Kidney (tissue), 13 donors: ENCODE measurements at regions not wholly inside any gene's neighbourhood (a gene's known extent, or its start where the extent isn't known, plus 50 kb on each side); places are given as distances from the start of the nearest gene placed in this dataset.

Experiments
- DNase-seq, 5 donors: peaks; one replicate each; pipeline ENCODE4 v3.0.0-alpha.2; 2013 to 2020
- FAIRE-seq: peaks from 2 replicates; lab custom pipeline; 2012; peaks lifted over from hg19 to GRCh38; lab: Jason Lieb, UNC
- H3K27ac ChIP-seq, 2 donors: one replicate each; pipeline ENCODE4 v1.7.0; 2013; ENCODE audit warnings: low read depth in 2 of 2, low read length in 2 of 2, inconsistent platforms in 1 of 2
- H3K27me3 ChIP-seq: one replicate; pipeline ENCODE4 v1.7.1; 2013; ENCODE audit warnings: low read length, inconsistent platforms; ENCODE audit not compliant: control insufficient read depth, insufficient read depth
- H3K36me3 ChIP-seq, 3 donors: one replicate each; pipeline versions ENCODE4 v1.7.0 to v1.7.1; 2013; ENCODE audit warnings: low read length in 3 of 3, control low read depth in 1 of 3, inconsistent platforms in 1 of 3; ENCODE audit not compliant: insufficient read depth in 3 of 3, control insufficient read depth in 2 of 3
- H3K4me1 ChIP-seq, 3 donors: one replicate each; pipeline versions ENCODE4 v1.7.0 to v1.7.1; 2013; ENCODE audit warnings: low read length in 3 of 3, inconsistent platforms in 1 of 3, low read depth in 1 of 3; ENCODE audit not compliant: control insufficient read depth in 2 of 3, insufficient read depth in 2 of 3
- H3K4me3 ChIP-seq, 3 donors: one replicate each; pipeline versions ENCODE4 v1.7.0 to v1.8.1; 2013; ENCODE audit warnings: low read length in 3 of 3, control low read depth in 1 of 3, inconsistent platforms in 1 of 3
- H3K9ac ChIP-seq, 3 donors: one replicate each; pipeline versions ENCODE4 v1.7.0 to v1.7.1; 2013; ENCODE audit warnings: low read length in 3 of 3, control low read depth in 1 of 3, inconsistent platforms in 1 of 3
- H3K9me3 ChIP-seq, 3 donors: one replicate each; pipeline versions ENCODE4 v1.7.0 to v1.7.1; 2013; ENCODE audit warnings: low read length in 3 of 3, control low read depth in 1 of 3, inconsistent platforms in 1 of 3; ENCODE audit not compliant: control insufficient read depth in 2 of 3, insufficient read depth in 1 of 3
- CTCF ChIP-seq: IDR thresholded peaks from 3 replicates; pipeline ENCODE4 v1.5.1; 2012; ENCODE audit warnings: mild to moderate bottlenecking, moderate library complexity, borderline replicate concordance; ENCODE audit not compliant: insufficient read depth; ENCODE audit errors: extremely low read depth
- intact Hi-C: fragments of 100-400 bp; cut with DNase I; formaldehyde crosslinking; loops from one replicate; pipeline ENCODE4 v1.11.1; 2022
- donor health status: control.
- donor health status: control.
- donor health status: control.
- donor health status: control.
- donor health status: control.
- donor health status: DM: yes; HTN: yes; CAD: no.
- donor health status: Normal renal cell carcinoma (clear cell type).

GRCh38 chr13:59513686-59514085 is 650.0 kb downstream of the DIAPH3 start:
- Histone ChIP-seq H3K27me3 (no peaks in the 10 kb centered on the region), H3K4me3 (no peak overlapping the region), H3K36me3 (no peaks in the 10 kb centered on the region), H3K27ac (no peak overlapping the region), H3K9ac (no peak overlapping the region), H3K9me3 (no peaks in the 10 kb centered on the region), H3K4me1 (no peaks in the 10 kb centered on the region)
- DNase-seq, result no peak
- intact Hi-C loops, result no loop called here
- TF ChIP-seq CTCF, result no peak
- no peak for FAIRE-seq

DNA sequence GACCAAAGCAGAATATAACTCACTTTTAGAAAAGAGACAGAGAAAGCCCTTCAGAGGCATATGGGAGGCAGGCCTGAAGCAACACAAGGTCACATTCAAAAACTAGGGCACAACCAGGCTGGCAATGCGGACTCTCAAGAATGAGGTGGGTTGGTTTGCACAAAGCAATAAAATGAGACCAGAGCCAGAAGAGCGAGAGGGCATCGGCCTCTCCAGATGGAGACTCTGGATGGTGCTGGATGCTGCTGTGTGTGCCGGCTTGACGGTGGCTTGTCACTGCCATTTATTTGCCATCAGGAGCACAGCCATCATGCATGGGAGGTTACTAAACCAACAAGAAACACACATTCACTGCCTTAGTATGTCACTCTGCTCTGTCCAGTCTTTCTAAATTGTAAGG is 649.4 kb downstream of the DIAPH3 start:
- Histone ChIP-seq H3K4me3 (no peak overlapping the region), H3K9ac (no peak overlapping the region), H3K27ac (no peak overlapping the region), H3K4me1 (no peaks in the 10 kb centered on the region), H3K9me3 (no peaks in the 10 kb centered on the region), H3K36me3 (no peaks in the 10 kb centered on the region), H3K27me3 (no peaks in the 10 kb centered on the region)
- TF ChIP-seq CTCF, result no peak
- DNase-seq, result no peak
- no peak for FAIRE-seq
- intact Hi-C loops, result no loop called here

- no peak for DNase-seq
- no peak for TF ChIP-seq CTCF
- H3K27ac ChIP-seq, result no peak overlapping the region
- intact Hi-C loops, result no loop called here
- no peaks in the 10 kb centered on the region for H3K36me3 ChIP-seq
- no peaks in the 10 kb centered on the region for H3K4me1 ChIP-seq
- no peaks in the 10 kb centered on the region for H3K9me3 ChIP-seq
- no peak overlapping the region for H3K9ac ChIP-seq
- no peak for FAIRE-seq
- H3K27me3 ChIP-seq, result no peaks in the 10 kb centered on the region
- no peak overlapping the region for H3K4me3 ChIP-seq
Observed at GRCh38 chr13:59519819-59520218, 643.9 kb downstream of the DIAPH3 start.

DNA sequence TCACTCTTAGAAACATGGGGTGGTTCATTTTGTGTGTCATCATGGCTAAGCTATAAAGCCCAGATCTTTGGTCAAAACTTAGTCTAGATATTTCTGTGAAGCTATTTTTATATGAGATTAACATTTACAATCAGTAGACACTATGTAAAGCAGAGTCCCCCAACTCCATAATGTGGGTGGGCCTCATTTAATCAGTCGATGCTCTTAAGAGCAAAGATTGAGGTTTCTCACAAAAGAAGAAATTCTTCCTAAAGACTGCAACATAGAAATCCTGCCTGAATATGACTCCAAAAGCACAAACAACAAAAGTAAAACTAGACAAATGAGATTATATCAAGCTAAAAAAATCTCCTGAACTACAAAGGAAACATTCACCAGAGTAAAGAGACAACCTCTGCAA is 642.2 kb downstream of the DIAPH3 start:
- Histone ChIP-seq H3K4me3 (no peak overlapping the region), H3K36me3 (no peaks in the 10 kb centered on the region), H3K9ac (no peak overlapping the region), H3K27me3 (no peaks in the 10 kb centered on the region), H3K4me1 (no peaks in the 10 kb centered on the region), H3K27ac (no peak overlapping the region), H3K9me3 (no peaks in the 10 kb centered on the region)
- intact Hi-C loops, result no loop called here
- TF ChIP-seq CTCF, result no peak
- DNase-seq, result no peak
- no peak for FAIRE-seq
